Endothelial cell of umbilical vein (primary cell): ENCODE measurements at regions not wholly inside any gene's neighbourhood (a gene's known extent, or its start where the extent isn't known, plus 50 kb on each side); places are given as distances from the start of the nearest gene placed in this dataset.

ENCODE experiments used
- BruUV-seq: library from RNA; stranded (reverse); fragments of 400-500 nt; replicated peaks from 2 replicates; lab custom pipeline; 2021; lab: Mats Ljungman, UMichigan
- CTCF ChIA-PET: fragments of 300-600, 350-600 bp; sonication (Branson Sonifier 250); formaldehyde crosslinking; loops from one replicate; lab custom pipeline; 2021; ENCODE audit warnings: antibody characterized with exemption, inconsistent platforms; lab: Charles Lee
- POLR2A ChIA-PET: fragments of 300-600, 350-600 bp; sonication (Branson Sonifier 250); formaldehyde crosslinking; loops from one replicate; lab custom pipeline; 2021; ENCODE audit warnings: antibody characterized with exemption, inconsistent platforms; lab: Charles Lee
- DNase-seq: peaks from one replicate; pipeline ENCODE4 v3.0.0-alpha.2; 2011; ENCODE audit warnings: low read depth, low spot score
- FAIRE-seq: peaks from 2 replicates; lab custom pipeline; 2011; peaks lifted over from hg19 to GRCh38; lab: Jason Lieb, UNC
- H2AFZ ChIP-seq: 2 replicates; pipeline ENCODE4 v1.6.0; 2012; ENCODE audit warnings: low read depth, low read length, control low read depth, inconsistent platforms
- H3K27ac ChIP-seq: 2 replicates; pipeline ENCODE4 v1.5.1; 2011; ENCODE audit warnings: low read depth, mild to moderate bottlenecking, control low read depth, low read length, moderate library complexity; ENCODE audit not compliant: insufficient read depth
- H3K27me3 ChIP-seq, 2 experiments: 2 replicates each; pipeline versions ENCODE4 v1.6.0 to v1.6.1; 2011; ENCODE audit warnings: low read length in 2 of 2, mixed read lengths in 1 of 2; ENCODE audit not compliant: control insufficient read depth in 2 of 2, insufficient read depth in 2 of 2
- H3K36me3 ChIP-seq, 2 experiments: 2 replicates in 1 of 2; 3 replicates in 1 of 2; pipeline ENCODE4 v1.5.1; 2011; ENCODE audit warnings: low read length in 2 of 2, mild to moderate bottlenecking in 1 of 2, moderate library complexity in 1 of 2; ENCODE audit not compliant: control insufficient read depth in 2 of 2, insufficient read depth in 2 of 2; ENCODE audit errors: extremely low read depth in 1 of 2
- H3K4me1 ChIP-seq: 3 replicates; pipeline ENCODE4 v1.5.1; 2011; ENCODE audit warnings: mild to moderate bottlenecking, low read length; ENCODE audit not compliant: control insufficient read depth, insufficient read depth; ENCODE audit errors: extremely low read depth
- H3K4me2 ChIP-seq: 2 replicates; pipeline ENCODE4 v1.6.1; 2011; ENCODE audit warnings: low read length, control low read depth, mixed read lengths; ENCODE audit not compliant: insufficient read depth
- H3K4me3 ChIP-seq, 3 experiments: fragments of 200-600 bp in 1 of 3; sonication (generic), shearing (Covaris generic) in 1 of 3; replicated peaks in 1 of 3; 2 replicates each; pipeline ENCODE4 v1.5.1; 2011 to 2016; ENCODE audit warnings: control low read depth in 3 of 3, low read length in 3 of 3, mild to moderate bottlenecking in 2 of 3, inconsistent platforms in 1 of 3, low read depth in 1 of 3, moderate library complexity in 1 of 3; ENCODE audit not compliant: insufficient read depth in 1 of 3
- H3K79me2 ChIP-seq: 2 replicates; pipeline ENCODE4 v1.6.0; 2012; ENCODE audit warnings: low read length, inconsistent platforms; ENCODE audit not compliant: control insufficient read depth, insufficient read depth
- H3K9ac ChIP-seq: replicated peaks from 2 replicates; pipeline ENCODE3; 2011; ENCODE audit warnings: low read length, control low read depth; ENCODE audit not compliant: insufficient read depth; ENCODE audit errors: extremely low read depth
- H3K9me1 ChIP-seq: replicated peaks from 3 replicates; pipeline ENCODE4 v1.6.0; 2011; ENCODE audit warnings: mild to moderate bottlenecking, low read length; ENCODE audit not compliant: control insufficient read depth, insufficient read depth; ENCODE audit errors: extremely low read depth
- H3K9me3 ChIP-seq: replicated peaks from 2 replicates; pipeline ENCODE4 v1.5.1; 2012; ENCODE audit warnings: low read length, inconsistent platforms; ENCODE audit not compliant: control insufficient read depth, insufficient read depth
- H4K20me1 ChIP-seq: replicated peaks from 2 replicates; pipeline ENCODE3; 2011; ENCODE audit warnings: mild to moderate bottlenecking, low read length; ENCODE audit not compliant: control insufficient read depth, insufficient read depth; ENCODE audit errors: extremely low read depth
- EZH2 ChIP-seq: IDR thresholded peaks from 2 replicates; pipeline ENCODE4 v1.6.1; 2012; ENCODE audit warnings: borderline replicate concordance, low read depth, mild to moderate bottlenecking, moderate library complexity, low read length, inconsistent platforms; ENCODE audit not compliant: severe bottlenecking
- FOS ChIP-seq: IDR thresholded peaks from 2 replicates; pipeline ENCODE4 v1.6.1; 2011; ENCODE audit warnings: mild to moderate bottlenecking, low read length, moderate library complexity, borderline replicate concordance; ENCODE audit not compliant: insufficient read depth
- GATA2 ChIP-seq: IDR thresholded peaks from 2 replicates; pipeline ENCODE4 v1.7.0; 2011; ENCODE audit warnings: low read depth, mild to moderate bottlenecking, moderate library complexity, mixed read lengths, low read length; ENCODE audit not compliant: insufficient read length, insufficient read depth
- JUN ChIP-seq: IDR thresholded peaks from 2 replicates; pipeline ENCODE4 v1.6.1; 2011; ENCODE audit warnings: borderline replicate concordance, low read depth; ENCODE audit not compliant: insufficient read length, insufficient read depth
- MYC ChIP-seq: IDR thresholded peaks from one replicate; pipeline ENCODE4 v1.6.1; 2011; ENCODE audit warnings: mild to moderate bottlenecking, low read depth, low read length
- POLR2A ChIP-seq: IDR thresholded peaks from 2 replicates; pipeline ENCODE4 v1.6.1; 2012; ENCODE audit warnings: low read depth, mild to moderate bottlenecking, control low read depth, low read length
- POLR2AphosphoS5 ChIP-seq: IDR thresholded peaks from 2 replicates; pipeline ENCODE4 v1.6.1; 2012; ENCODE audit warnings: low read depth, mild to moderate bottlenecking, control low read depth, low read length, moderate library complexity; ENCODE audit not compliant: insufficient read depth
- dilution Hi-C: fragments of 300-500 bp; cut with MboI; formaldehyde crosslinking; loops from one replicate; pipeline ENCODE4 v1.15.0; 2019; ENCODE audit warnings: low sequenced_read_pairs; ENCODE audit not compliant: extremely low pct_ligation_motif_present
- intact Hi-C: fragments of 100-400 bp; cut with micrococcal nuclease; formaldehyde crosslinking; loops from one replicate; pipeline ENCODE4 v1.10.0; 2022
- TF ChIP-seq, protein P1 (sequence below), 2 donors: IDR thresholded peaks; 1 replicate in 1 of 2; 2 replicates in 1 of 2; pipeline ENCODE4 v1.5.1; 2011; ENCODE audit warnings: low read length in 2 of 2, mild to moderate bottlenecking in 2 of 2, moderate library complexity in 2 of 2, control low read depth in 1 of 2, inconsistent platforms in 1 of 2, low read depth in 1 of 2; ENCODE audit not compliant: insufficient read depth in 1 of 2; ENCODE audit errors: extremely low read depth in 1 of 2
- TF ChIP-seq, protein P2 (sequence below): IDR thresholded peaks from 2 replicates; pipeline ENCODE4 v1.6.1; 2011; ENCODE audit not compliant: insufficient read depth, insufficient read length

DNA sequence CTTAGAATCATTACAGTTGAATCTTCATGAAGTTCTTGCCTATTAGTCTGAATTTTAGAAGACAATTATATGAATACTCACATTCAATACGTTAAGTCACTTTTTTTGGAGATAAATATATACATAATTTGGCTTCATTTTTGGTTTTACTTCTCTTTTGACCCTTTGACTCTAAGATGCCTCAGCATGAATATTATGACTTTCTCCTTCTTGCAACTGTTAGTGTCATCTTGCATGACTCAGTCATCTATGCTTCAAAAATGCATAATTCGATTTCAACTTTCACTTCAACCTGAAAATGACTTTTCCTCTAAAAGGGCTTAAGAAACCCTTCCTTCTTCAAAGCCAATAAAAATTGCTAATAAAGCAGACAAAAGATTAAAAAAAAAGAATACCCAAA is 1427.5 kb downstream of the ADGRL3 start:
- peaks cover 1% of the 10 kb centered on the region for H3K9me3 ChIP-seq
- no peak overlapping the region for H3K4me3 ChIP-seq
- no peaks in the 10 kb centered on the region for H3K36me3 ChIP-seq
- H3K27me3 ChIP-seq: no peaks in the 10 kb centered on the region
- no TSS peak for BruUV-seq
- H3K9me1 ChIP-seq: no peaks in the 10 kb centered on the region
- DNase-seq (no peak), FAIRE-seq (no peak)
- ChIA-PET POLR2A (no interaction called here), CTCF (no interaction called here)
- no peaks in the 10 kb centered on the region for H3K4me1 ChIP-seq
- TF ChIP-seq FOS (no peak), EZH2 (no peak), GATA2 (no peak), MYC (no peak), POLR2AphosphoS5 (no peak), POLR2A (no peak), JUN (no peak)
- TF ChIP-seq, protein P1, sequence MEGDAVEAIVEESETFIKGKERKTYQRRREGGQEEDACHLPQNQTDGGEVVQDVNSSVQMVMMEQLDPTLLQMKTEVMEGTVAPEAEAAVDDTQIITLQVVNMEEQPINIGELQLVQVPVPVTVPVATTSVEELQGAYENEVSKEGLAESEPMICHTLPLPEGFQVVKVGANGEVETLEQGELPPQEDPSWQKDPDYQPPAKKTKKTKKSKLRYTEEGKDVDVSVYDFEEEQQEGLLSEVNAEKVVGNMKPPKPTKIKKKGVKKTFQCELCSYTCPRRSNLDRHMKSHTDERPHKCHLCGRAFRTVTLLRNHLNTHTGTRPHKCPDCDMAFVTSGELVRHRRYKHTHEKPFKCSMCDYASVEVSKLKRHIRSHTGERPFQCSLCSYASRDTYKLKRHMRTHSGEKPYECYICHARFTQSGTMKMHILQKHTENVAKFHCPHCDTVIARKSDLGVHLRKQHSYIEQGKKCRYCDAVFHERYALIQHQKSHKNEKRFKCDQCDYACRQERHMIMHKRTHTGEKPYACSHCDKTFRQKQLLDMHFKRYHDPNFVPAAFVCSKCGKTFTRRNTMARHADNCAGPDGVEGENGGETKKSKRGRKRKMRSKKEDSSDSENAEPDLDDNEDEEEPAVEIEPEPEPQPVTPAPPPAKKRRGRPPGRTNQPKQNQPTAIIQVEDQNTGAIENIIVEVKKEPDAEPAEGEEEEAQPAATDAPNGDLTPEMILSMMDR (IDR thresholded peaks at IDR 0.05; ENCODE audit: extremely low read depth in 1 of 2, insufficient read depth in 1 of 2, low read depth in 1 of 2, low read length in 2 of 2): no peak
- TF ChIP-seq, protein P2, sequence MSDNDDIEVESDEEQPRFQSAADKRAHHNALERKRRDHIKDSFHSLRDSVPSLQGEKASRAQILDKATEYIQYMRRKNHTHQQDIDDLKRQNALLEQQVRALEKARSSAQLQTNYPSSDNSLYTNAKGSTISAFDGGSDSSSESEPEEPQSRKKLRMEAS: no peak
- intact Hi-C loops: no loop called here
- no peak overlapping the region for H3K27ac ChIP-seq
- H2AFZ ChIP-seq: no peak overlapping the region
- H4K20me1 ChIP-seq: no peaks in the 10 kb centered on the region
- H3K79me2 ChIP-seq: no peaks in the 10 kb centered on the region
- dilution Hi-C loops: no loop called here
- H3K9ac ChIP-seq: no peak overlapping the region
- no peak overlapping the region for H3K4me2 ChIP-seq
